Adrenal gland (tissue), 5 donors: ENCODE measurements at regions not wholly inside any gene's neighbourhood (a gene's known extent, or its start where the extent isn't known, plus 50 kb on each side); places are given as distances from the start of the nearest gene placed in this dataset.

Source experiments
- CTCF ChIP-seq, 6 experiments: fragments of 450-650 bp in 4 of 6; fragments of 200-600 bp in 2 of 6; sonication (generic) in 1 of 6; IDR thresholded peaks; 1 replicate in 5 of 6; 2 replicates in 1 of 6; pipeline versions ENCODE4 v1.5.1 to v1.8.0; 2016 to 2021; ENCODE audit warnings: antibody characterized with exemption in 6 of 6, mild to moderate bottlenecking in 2 of 6, moderate library complexity in 1 of 6
- POLR2A ChIP-seq, 2 donors: fragments of 450-650 bp; IDR thresholded peaks; one replicate each; pipeline ENCODE4 v1.6.1; 2017; ENCODE audit warnings: antibody characterized with exemption in 2 of 2, mild to moderate bottlenecking in 2 of 2, moderate library complexity in 1 of 2
- donor health status: DM: no; HTN: no; CAD: no.

- no peak for TF ChIP-seq CTCF (IDR thresholded peaks at IDR 0.05)
- no peak for TF ChIP-seq POLR2A (IDR thresholded peaks at IDR 0.05)
These were observed 138.9 kb downstream of the PTH2R start for GRCh38 chr2:208545403-208546042.
